GM19239 (cell line): ENCODE measurements at regions not wholly inside any gene's neighbourhood (a gene's known extent, or its start where the extent isn't known, plus 50 kb on each side); places are given as distances from the start of the nearest gene placed in this dataset.

Experiments
- DNase-seq: peaks from one replicate; pipeline ENCODE4 v3.0.0; 2011; ENCODE audit warnings: low spot score; ENCODE audit not compliant: insufficient read length
- FAIRE-seq: peaks from 2 replicates; lab custom pipeline; 2011; peaks lifted over from hg19 to GRCh38; lab: Jason Lieb, UNC

- no peak for DNase-seq
- no peak for FAIRE-seq
These were observed 1134.4 kb upstream of the TSPY4 start for GRCh38 chrY:8202837-8203236.

- no peak for FAIRE-seq
These were observed 1096.1 kb upstream of the TSPY4 start for GRCh38 chrY:8241144-8241543.

GRCh38 chrY:8273807-8274206, 1063.5 kb upstream of the TSPY4 start:
- FAIRE-seq = no peak

More at GRCh38 chrY:8241144-8241543, 1096.1 kb upstream of the TSPY4 start:
- no peak for DNase-seq

GRCh38 chrY:8305021-8305420, 1032.2 kb upstream of the TSPY4 start:
- FAIRE-seq (no peak), DNase-seq (no peak)

More at GRCh38 chrY:8273807-8274206, 1063.5 kb upstream of the TSPY4 start:
- DNase-seq = no peak

- DNase-seq = no peak
- FAIRE-seq = no peak
These were observed 1013.2 kb upstream of the TSPY4 start for GRCh38 chrY:8324113-8324512.

DNA sequence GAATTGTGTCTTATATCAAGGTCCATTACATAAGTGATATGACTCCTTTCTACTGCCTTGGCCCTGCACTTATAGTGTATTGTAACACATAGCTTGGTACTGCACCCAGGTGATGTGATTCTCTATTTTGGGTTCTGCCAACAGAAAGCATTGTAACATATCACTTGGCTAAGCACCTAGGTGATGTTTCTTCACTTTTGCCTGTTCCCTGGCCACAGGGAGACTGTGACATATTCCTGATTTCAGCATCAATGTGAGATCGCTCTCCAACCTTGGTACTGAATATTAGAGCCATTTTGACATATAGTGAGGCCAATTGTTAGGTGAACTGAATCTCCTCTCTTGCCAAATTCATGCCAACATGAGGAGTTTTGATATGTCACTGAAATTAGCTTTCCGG, 1010.3 kb upstream of the TSPY4 start:
- DNase-seq = no peak
- FAIRE-seq = no peak

GRCh38 chrY:8327708-8328354, 1009.4 kb upstream of the TSPY4 start:
- no peak for FAIRE-seq
- DNase-seq = no peak

- FAIRE-seq (no peak), DNase-seq (no peak)
These were observed 1007.8 kb upstream of the TSPY4 start for GRCh38 chrY:8329431-8329830.

DNA sequence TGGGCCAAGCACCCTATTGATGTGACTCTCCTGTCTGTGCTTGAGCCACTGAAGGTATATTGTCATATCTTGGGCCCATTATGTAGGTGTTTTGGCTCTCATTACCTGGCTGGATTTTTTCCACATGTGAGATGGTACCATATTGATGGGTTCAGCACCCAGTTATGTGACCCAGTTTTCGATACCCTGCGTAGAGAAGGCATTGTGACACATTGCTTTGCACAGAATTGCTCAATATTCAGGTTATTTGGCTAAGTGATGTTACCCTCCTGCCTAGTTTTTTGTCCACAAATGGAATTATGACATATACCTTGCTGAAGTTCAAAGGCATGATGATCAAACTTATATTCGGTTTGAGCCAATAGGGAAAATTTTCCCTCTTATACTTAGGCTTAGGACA, 1007.3 kb upstream of the TSPY4 start:
- no peak for DNase-seq
- FAIRE-seq = no peak

DNA sequence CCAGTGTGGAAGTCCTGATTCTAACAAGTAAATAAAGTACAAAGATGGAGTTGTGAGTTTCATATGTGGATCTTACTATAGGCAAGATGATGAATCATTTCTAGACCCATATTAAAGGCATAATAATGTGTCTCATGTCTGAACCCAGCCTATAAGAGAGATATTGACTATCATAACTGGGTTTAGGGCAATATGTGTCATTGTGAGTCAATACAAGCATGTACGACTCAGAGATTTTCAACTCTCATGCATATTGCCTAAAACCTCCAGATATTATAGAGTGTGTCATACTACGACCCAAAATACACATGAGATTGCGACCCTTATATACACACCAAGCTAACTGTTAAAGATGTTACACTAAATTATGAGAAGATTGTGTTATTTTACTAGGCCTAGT, 1003.9 kb upstream of the TSPY4 start:
- no peak for DNase-seq
- no peak for FAIRE-seq

GRCh38 chrY:8335299-8335835, 1001.9 kb upstream of the TSPY4 start:
- FAIRE-seq (no peak), DNase-seq (no peak)

DNA sequence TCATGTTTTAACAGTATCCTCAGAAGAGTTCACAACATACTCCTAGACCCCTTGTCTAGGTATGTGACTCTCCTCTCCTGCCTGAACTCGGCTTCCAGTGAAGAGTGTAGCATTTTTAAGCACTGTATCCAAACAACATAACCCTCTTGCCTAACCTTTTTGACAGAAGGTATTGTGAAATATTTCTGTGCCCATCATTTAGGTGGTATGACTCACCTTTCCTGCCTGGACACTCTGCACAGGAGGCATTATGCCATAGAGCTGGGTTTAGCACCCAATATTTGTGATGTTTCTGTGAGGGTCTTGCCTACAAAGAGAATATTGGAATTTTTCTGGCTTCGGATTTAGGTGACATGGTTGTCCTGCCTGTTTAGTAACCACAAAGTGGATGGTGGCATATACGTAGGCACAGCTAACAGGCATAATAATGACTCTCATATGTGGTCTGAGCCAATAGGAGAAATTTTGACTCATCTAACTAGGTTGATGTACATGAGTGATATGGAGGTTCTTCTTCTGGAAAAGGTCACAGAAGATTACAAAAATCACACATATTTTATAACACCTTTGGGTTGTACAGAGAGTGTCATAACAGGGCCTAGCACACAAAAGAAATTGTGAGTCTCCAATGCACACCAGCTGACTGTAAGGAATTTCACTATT, 1001.0 kb upstream of the TSPY4 start:
- DNase-seq (no peak), FAIRE-seq (no peak)

DNA sequence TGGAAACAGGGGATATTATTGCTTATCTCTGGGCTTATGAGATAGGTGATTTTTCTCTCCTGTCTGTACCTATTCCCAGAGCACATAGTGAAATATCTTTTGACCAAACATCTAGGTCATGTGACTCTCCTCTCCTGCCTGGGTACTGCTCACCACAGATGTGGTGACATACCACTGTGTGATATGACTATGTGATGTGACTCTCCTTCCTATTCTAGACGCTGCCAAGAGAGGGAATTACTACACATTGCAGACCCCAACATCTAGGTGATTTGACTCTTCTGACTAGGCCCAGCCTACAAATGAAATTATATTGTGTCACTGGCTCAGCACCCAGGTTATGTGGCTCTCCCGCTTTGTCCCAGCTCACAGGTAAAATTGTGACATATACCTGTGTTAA, 996.3 kb upstream of the TSPY4 start:
- FAIRE-seq = no peak
- DNase-seq = no peak

- DNase-seq (no peak), FAIRE-seq (no peak)
These were observed 995.1 kb upstream of the TSPY4 start for GRCh38 chrY:8342173-8342572.

DNA sequence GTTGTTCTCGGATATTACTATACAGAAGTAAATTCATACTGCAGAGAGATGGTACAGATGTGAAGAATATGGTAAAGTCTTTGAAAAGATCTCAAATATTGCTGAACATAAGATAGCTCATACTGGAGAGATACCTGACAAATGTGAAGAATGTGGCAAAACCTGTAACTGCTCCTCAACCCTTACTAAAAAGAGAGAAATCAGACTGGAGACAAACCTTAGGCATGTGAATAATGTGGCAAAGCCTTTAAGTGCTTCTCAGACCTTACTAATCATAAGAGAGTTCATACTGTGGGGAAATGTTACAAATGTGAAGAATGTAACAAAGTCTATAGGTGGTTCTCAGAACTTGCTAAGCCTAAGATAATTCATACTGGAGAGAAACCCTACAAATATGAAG, 986.0 kb upstream of the TSPY4 start:
- DNase-seq = no peak
- no peak for FAIRE-seq

- DNase-seq = no peak
These were observed 985.1 kb upstream of the TSPY4 start for GRCh38 chrY:8352201-8352600.

DNA sequence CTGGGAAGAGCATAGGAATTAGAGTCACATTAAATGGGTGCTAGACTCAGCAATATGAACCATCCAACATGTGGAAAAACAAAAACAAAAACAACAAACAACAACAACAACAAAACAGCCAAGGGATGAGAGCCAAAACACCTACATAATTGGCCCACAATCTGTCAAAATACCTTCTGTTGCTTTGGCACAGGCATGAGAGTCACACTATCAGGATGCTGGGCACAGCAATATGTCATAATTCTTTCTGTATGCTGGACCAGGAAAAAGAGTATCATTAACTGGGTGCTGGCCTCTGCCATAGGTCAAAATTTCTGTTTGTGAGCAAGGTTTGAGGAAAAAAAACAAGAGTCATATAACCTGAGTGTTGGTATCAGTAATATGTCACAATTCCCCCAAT, 979.1 kb upstream of the TSPY4 start:
- no peak for FAIRE-seq
- no peak for DNase-seq

More at GRCh38 chrY:8352201-8352600, 985.1 kb upstream of the TSPY4 start:
- FAIRE-seq = no peak

DNA sequence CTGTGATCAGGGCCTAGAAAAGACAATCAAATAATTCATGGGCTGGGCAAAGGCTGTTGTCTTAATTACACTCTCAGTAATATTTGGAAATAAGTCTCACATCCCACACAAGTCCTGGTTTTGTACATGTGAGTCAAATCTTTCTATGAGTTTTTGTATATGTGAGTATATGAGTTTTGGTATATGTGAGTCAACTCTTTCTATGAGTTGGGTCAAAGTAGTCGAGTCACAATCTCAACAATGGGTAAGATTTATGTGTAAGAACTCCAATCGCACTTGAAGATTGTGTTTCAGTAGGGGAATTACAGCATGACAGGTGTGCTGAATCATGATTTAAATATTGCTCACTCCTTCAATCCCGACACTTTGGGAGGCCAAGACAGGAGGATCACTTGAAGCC, 975.5 kb upstream of the TSPY4 start:
- FAIRE-seq = no peak
- no peak for DNase-seq

DNA sequence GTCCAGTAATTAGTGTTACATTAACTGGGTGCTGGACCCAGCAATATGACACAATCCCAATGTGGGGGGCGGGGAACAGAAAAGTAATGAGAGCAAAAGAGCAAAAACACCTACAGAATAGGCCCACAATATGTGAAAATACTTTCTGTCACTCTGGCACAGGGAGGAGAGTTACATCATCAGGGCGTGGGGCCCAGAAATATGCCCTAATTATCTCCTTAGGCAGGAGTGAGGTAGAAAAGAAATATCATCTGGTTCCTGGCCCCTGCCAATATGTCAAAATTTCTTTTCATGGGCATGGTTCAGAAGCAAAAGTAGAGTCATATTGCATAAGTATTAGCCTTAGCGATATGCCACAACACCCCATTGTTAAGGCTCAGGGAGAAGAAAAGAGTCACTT, 959.8 kb upstream of the TSPY4 start:
- DNase-seq (no peak), FAIRE-seq (no peak)

DNA sequence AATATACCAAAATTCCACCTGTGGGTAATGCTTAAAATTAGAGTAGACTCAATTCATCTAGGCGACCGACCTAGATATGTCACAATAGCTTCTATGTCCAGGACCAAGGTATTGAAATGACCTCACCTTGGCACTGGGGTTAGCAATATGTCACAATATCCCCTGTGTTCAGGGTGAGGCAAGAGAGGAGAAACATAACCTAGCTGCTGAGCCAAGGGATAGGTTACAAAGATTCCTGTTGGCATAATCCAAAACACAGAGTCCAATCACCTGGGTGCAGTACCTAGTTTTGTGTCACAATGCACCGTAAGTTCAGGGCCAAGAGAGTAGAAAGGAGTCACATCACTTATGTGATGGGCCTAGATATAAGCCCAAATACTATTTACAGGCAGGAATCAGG, 957.5 kb upstream of the TSPY4 start:
- FAIRE-seq = no peak
- no peak for DNase-seq

DNA sequence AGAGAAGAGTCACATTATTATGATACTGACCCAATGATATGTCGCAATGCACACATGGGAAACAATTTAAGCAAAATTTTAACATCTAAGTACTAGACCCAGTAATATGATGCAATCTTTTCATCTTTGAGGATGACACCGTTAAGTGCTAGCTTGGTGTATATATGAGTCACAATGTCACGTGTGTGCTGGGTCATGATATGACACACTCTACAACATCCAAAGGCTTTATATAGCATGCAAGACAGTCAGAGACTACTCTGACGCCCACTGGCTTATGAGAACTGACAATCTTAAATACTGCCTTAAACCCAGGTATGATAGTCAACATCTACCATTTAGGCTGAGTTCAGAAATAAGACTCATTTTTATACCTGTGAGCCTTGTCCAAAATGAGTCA, 955.8 kb upstream of the TSPY4 start:
- DNase-seq (no peak), FAIRE-seq (no peak)

DNA sequence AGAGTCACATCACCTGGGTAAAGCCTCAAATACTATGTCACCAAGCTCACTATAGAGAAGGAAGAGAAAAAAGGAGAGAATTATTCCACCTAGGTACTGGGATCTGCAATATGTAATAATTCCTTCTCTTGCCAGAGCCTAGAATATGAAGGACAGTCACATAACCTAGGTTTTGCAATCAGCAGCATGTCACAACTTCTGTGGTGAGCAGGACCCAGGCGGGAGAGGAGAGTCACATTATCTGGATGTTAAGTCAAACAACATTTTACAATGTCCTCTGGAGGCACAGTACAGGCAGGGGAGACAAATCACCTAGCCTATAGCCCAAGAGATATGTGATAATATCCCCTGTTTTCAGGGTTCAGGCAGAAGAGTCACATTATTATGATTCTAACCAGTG, 951.2 kb upstream of the TSPY4 start:
- DNase-seq = no peak
- no peak for FAIRE-seq
